Right forelimb (tissue), 1 donor: ENCODE measurements at regions not wholly inside any gene's neighbourhood (a gene's known extent, or its start where the extent isn't known, plus 50 kb on each side); places are given as distances from the start of the nearest gene placed in this dataset.

Source experiments
- DNase-seq: peaks from one replicate; pipeline ENCODE4 v3.0.0-alpha.2; 2018

DNA sequence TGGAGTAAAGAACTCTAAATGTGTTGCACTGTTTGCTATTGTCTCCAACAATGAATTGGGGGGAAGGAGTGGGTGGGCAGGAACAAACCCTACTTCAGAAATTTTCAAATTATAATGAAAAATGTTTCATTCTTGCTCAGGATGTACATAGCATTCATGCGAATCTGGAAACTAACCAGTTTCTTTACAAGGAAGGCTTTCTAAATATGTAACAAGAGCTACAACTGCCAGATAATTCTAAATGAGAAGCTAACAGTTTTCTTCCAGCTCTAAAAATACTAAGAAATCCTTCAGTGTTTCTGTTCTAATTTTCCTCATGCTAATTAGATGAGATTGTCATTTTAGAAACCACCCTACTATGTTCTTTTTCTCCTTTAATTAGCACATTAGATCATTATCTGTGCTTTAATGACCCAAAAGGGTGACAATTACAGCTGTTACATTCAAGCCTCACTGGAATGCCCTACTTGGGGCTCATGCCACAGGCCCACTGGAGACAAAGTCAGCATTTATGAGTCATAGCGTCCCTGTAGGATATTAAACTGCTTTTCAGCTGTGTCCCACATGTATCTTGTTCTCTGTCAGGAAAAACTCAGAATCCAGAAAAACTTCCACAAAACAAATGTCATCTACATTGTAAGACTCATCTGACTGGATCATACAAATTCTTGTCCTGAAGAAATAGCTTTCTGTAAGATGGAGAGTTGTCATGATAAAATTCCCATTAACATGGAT lies 804.6 kb upstream of the CXADR start:
- no peak for DNase-seq

DNA sequence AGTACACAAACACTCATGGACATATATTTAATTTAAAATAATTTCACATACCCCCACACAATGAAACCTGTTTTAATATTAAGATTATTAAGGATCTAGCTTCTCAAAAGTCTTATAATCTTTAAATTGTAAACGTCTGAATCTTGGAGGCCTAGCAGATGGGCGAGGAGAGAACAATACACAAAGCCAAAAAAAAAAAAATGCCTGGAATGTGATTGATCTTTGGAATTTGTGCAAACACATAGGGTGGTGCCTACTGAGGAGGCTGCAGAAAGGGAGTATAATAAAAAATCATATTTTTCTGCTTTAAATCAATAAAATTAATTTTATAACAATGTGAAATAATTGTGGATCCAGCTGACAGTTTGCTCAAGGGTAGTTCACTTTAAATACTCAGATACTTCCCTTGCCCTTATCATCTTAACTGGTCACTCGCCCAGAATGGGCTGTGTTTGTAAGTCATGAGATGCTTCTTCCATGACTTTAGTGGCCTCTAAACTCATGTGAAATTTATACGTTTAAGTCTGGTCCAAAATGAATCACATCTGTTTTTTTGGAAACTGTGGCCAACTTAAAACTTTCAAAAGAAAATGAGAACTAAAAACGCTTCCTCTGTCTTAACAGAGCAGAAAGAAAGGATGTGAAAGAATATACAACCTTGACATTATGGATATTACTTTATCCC lies 802.8 kb upstream of the CXADR start:
- DNase-seq, result no peak

DNA sequence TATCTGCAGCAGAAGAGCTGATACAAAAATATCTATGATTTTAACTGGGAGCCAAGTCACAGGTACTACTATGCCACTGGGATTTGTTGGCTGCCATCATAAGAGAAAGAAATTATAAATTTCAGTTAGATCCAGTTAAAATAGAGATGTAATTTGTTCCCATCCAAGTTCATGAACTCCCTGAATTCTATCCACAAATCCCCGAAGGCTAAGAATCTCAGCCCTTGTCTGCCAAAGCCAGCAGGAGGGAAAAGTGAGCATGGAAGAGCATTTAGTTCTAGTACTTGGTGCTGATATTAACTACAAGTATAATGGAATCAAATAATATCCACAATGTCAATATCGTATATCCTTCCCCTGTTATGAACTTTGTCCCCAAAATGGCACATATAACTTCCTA lies 801.1 kb upstream of the CXADR start:
- no peak for DNase-seq

DNA sequence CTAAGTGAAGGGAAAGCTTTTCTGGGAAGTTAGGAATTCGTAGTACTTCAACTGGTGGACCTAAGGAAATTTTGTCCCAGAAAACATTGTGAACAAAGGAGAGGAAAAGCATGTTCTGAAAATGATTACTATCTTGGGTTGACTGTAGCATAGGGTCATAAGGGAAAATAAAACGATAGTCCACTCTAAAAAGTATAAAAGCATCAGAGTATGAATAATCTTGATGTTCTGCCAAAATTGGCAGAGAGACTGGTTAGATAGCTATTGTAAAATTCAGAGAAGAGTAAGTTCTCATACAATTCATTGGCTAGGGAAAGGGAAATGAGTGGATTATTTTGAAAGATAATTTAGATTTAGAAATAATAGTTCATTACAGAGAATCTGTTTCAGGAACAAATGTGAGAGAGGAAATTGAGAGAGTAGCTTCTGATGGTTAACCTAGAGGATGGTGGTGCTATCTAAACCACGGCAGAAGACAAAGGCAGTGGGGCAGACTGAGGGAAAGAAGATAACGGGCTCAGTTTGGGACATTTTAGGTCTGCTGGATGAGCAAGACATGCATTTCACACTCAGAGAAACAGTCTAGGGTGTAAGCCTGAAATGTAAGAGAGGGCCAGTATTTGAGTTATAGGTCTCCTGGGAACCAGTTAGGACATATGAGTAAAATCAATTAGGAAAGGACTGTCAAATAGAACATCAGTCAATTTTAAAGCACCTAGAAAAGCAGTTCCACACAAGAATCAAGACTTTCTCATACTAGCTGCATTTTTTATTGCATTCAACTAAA lies 799.3 kb upstream of the CXADR start:
- no peak for DNase-seq

DNA sequence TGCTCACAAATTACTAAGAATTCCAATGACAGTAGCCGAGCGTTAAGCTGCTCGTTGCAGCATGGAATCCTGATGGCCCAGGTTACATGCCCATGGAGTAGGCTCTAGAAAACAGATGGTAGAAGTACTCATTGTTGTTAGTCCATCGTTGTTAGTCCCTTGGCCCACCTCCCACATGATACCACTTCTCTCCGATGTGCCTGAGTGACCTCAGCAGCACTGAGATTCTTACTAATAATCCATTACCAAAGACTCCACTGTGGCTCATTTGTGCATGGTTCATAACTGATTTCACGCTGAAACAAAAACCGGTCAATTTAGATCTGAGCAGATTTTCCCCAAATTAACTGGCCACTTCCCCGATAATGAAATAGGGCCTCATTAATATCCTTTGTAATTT lies 772.3 kb upstream of the CXADR start:
- DNase-seq, result no peak

DNA sequence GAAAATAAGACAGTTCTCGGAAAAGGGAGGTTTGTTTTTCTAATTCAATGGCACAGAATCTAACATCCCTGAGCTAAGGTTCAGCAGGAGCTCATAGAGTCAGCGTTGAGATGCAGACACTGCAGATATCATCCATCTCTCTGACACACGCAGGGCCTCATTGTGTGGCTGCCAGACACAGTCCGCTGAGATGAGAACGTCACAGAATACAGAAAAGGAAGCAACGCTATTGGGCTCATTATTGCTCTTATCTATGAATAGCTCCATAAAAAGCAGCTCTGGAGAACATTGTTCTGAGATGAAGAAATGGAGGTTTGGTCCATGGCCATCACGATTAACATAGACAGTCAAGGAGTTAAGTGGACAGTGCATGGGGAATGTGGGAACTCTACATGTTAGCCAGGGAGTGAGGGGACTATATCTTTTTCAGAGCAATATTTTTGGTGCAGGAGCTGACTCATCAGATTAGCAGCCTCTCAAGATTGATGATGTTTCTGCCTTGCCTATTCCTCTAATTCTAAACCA lies 771.6 kb upstream of the CXADR start:
- no peak for DNase-seq

DNA sequence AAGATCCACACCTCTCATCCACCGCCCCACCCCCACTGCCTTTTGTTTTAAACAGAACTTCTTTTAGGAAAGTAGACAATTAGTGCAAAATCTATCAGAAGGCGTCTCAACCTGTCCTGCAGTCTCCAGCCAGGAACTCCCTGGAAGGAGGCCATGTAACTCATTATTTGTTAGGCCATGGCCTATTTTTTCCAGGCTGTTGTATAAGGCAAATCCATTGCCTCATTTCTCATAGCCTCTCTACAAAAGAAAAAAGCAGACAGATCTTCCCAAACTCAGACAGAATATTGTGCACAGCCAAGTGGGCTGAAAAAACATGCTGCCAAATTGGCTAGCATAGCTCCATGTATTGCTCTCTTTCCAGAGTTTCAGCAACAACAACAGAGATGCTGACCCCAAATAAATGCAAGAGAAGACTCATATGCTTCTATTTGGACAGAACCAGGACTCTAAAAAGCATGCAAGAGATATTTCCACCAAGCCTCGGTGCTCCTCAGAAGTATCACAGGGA lies 770.7 kb upstream of the CXADR start:
- peak; percentile 48 for DNase-seq

DNA sequence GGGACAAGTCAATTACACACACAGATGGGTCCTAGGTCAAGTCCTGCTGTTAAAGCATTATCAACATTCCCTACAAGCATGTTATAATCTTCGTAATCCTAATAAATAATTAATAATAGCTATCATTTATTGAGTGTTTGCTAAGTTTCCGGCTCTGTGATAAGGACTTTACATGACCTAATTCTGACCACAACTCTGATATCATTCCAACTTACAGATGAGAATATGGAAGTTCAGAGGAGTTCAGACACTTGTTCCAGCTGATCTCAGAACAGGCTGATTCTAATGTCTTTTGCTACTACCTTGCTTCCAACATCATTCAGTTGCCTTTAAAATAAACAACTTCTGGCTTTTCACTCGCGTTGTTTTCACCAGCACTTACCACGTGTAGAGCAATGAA lies 770.1 kb upstream of the CXADR start:
- DNase-seq, result no peak

DNA sequence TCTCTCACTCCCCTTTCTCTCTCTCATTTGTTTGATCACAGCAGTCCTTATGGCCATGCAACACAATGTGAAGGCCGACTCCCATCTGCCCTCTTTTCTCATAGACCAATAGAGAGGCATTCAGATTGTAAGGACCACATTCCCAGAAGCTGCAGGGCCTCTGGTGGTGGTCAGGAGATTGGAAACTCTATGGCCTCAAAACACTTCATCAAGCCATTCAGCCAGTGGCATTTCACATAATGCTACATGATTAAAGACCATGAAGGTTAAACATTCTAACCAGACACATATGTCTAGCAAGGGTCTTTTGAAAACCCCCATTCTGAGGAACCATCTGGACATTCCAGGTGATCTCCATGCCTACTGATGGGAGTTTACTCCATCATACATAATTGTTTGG lies 769.5 kb upstream of the CXADR start:
- no peak for DNase-seq

DNA sequence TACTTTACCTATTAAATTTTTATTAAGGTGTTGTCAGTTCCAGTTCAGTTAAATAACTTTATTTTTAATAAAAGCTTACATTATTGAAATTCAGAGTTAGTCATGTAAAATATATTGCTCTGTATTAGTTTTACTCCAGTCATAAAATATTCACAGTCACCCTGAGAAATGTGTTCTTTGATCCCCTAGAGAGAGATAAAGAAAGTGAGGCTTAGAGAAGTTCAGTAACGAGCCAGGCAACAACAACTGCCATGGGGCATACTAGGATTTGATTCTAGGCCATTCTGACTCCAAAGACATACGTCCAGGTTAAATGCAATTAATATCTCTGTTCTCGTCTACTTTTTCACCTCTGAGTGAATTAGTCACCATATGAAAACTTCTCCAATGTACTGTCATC lies 761.9 kb upstream of the CXADR start:
- no peak for DNase-seq

DNA sequence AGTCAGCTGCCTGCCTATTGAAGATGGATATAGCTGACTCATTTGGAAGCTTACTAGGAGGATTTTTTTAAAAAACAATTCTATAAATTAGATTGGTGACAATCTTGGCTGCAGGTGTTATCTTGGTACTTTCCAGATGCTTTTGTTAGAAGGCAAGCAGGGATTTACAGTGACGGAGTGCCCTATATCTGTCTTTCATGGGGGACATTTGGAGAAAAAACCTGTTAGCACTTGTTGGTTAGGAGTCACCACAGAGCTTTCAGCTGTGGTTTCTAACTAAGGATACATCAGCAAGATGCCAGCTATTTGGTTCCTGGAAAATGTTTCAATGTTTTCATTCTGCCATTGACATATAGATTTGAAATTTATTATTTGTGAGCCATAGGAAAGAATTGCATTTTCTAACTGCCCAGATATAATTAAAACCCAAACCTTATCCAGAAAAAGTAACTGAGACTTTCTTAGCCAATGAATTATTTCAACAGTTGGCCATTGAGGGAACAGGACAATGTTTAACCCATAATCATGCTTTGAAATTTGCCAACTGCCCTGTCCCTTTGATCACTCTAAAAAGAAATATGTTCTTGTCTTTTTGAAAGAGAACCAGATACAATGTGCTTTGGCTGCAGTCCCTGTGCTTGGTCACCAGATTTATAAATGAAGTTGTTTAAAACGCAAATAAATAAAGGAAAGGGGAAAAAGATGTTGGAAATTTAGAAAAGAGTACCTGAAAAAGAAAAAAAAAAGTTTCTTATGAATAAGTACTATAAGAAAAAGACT lies 761.0 kb upstream of the CXADR start:
- no peak for DNase-seq

DNA sequence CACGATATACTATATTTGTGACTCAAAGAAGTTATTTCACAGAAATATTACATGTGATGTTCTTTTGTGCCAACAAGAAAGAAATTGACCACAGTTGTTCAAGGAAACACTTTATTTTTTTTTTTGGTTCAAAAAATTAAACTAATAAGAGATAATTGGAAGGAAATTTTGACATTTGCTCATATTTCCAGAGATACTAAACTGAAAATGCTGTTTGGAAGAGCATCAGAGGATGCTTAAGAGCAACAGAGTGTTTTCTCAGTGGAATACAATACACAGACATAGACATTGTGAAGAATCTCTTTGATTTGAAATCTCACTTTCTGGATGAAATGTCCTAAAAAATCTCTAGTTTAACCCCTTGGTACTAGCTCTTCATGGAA lies 760.4 kb upstream of the CXADR start:
- no peak for DNase-seq

DNA sequence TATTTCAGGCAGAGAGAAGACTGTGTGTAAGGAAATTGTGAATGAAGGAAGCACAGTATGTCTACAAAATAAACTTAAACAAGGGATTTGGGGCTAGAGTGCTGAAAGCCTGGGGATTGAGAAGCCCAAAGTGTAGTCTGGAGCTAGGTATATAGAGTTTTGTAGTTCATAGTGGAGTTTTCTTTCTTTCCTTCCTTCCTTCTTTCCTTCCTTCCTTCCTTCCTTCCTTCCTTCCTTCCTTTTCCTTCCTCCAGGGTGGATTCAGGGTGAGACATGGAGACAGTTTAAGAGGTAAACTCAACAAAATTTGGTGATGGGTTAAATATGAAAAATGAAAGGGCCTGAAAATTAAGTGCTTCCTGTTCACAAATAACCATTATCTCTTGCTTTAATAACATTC lies 757.8 kb upstream of the CXADR start:
- DNase-seq, result no peak

DNA sequence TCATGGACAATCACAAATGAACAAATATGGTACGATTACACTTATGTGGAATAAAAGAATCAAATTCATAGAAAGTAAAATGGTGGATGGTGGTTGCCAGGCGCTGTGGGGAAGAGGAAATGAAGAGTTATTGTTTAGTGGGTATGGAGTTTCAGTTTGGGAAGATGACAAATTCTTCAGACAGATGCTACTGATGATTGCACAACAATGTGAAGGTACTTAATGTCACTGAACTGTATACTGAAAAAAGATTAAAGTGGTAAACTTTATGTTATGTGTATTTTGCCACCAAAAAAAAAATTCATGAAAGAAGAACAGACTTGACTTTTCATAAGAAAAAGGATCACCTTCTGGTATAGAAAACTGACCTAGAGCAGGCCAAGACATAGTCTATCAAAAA lies 745.6 kb upstream of the CXADR start:
- DNase-seq, result no peak

DNA sequence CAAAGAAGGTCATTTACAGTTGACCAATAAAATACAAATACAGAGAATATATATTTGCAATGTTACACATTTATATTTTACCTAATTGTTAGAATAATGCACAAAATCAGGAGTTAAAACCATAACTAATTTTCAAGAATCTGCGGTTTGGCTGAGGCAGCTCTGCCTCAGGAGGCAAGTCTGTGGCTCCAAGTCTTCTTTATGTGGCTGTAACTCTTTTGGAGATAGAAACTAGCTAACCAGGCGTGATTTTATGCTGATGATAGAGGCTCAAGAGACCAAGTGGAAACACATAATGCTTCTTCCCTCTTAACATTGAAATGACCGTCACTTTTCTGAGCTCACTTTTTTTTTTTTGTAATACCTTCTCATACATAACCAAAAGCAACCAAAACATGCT lies 744.7 kb upstream of the CXADR start:
- DNase-seq, result no peak

DNA sequence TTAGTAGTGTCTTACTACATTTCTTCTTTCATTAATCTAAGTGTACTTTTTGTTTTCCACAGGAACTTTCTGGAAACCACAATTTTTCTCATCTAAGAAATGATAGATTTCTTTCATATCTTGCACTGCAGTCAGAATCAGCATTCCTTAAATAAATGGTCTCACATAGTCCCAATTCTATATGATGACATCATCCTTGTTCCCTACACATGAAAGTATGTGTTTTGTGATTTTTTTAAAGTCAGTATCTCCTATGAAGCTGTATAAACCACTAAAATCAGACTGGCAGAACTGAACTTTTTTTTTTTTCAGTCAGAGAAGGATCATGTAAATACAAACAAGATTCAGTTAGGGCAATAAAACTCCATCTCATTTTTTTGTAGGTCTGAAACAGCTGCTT lies 742.6 kb upstream of the CXADR start:
- DNase-seq, result no peak

DNA sequence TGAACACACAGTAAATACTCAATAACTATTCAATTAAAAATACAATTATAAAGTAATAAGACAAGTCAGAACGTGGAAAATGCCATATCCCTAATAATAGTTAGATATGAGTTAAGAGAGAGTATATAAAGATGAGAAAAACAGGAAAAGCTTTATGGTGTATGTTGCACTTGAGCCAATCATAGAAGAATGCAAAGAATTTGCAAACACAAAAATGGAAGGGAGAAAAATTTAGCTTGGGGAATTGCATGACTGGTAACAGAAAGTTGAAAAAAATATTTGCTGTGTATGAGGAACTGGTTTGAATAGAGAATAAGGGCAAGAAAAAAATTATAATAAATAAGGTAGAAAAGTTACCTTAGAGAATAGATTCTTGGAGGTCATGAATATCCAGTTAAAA lies 739.6 kb upstream of the CXADR start:
- DNase-seq, result no peak

DNA sequence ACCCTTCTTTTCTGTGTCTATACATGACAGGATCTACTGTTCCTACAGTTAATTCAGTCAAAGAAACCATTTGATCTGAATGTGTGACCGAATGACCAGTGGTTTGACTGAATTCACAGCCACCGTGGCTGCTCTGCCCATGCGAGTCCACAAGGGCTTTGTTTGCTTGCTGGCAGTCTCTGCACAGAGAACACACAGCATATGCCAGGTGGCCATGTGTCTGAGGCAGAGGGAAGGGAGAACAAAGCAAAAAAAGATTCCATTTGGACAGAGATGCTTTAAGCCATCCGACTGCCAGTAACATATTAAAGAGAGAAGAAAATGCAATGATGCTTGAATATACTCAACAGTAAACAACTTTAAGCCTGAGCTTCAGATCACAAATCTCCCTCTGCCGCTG lies 737.8 kb upstream of the CXADR start:
- DNase-seq, result no peak

DNA sequence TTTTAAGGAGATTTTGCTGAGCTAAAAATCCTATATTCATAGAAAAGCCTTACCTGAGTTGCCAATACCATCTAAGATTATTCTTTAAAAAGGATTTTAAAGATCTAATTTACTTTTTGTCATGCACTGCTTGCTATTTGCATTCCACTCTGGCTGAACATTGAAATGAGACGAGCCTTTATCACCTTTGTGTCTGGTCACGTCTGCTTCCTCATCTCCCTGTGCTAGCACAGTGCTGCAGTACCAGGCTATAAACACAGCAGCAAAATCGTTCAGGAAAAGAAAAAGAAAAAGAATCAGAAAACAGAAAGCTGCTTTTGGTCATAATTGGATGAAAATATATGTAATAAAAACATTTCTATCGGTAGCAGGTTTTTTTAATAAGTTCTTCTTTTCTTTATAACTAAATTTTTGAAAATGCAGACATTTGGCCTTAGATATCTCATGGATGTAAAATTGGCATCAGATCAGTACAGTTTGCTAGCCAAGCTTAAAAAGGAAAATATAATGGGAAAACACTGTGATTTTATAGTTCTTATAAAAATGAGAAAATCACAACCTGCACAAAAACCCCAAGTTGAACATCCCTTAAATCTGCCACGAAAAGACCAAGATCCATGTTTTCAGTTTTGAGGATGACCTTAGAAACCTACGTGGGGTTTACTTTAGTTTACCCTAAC lies 735.7 kb upstream of the CXADR start:
- no peak for DNase-seq

DNA sequence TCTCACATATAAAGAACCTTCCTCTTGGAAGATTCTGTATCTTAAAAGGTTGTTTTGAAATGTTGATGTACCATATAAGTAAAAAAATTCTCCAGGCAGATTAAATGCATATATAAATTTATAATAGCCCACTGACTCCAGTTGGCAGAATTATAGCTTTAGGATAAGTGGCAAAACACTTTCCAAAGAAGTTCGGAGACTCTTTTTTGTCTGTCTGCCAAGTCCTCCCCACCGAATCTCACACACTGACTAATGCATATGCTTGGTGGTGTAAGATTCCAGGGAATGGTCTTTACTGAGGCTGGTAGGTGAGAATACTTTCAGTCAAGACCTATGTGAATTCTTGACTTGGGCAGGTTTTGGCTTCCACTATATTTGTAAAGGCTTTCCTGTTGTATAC lies 724.3 kb upstream of the CXADR start:
- DNase-seq, result no peak

DNA sequence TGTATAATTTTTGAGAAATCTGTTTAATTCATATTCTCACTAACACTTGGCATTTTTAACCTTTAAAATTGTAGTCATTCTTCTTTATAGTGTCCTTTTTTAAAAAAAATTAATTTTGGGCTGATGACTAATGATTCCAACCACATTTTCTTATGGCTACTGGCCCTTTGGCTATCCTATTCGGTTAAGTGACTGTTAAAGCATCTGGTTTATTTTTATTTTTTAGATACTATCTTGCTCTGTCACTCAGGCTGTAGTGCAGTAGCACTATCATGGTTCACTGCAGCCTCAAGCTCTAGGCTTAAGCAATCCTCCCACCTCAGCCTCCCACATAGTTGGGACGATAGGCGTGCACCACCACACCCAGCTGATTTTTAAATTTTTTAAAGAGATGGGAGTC lies 723.2 kb upstream of the CXADR start:
- no peak for DNase-seq

DNA sequence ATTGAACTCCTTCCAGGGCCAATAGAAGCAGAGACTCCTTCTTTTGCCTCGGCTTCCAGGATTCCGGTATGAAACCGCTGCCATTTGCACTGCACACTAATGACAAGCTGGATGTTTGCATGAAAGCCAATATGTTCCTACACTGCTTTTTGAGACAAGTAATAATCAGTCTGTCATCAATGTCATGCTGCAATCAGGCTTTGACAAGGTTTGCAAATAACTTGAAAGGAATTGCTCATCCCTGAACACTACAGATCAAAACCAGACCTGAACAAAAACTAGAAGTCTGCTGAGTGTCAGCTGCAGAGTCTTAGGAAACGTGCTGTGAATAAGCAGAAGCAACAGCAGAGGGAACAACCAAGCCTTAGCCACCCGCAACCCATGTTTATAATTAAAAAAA lies 720.7 kb upstream of the CXADR start:
- no peak for DNase-seq
